ENCODE measurements at regions not wholly inside any gene's neighbourhood (a gene's known extent, or its start where the extent isn't known, plus 50 kb on each side); places are given as distances from the start of the nearest gene placed in this dataset.
"Not testable (repeated sequence)": the region's sequence is repeated elsewhere in the genome, so short reads cannot be mapped to it uniquely, and the experiment has no call there.

DNA sequence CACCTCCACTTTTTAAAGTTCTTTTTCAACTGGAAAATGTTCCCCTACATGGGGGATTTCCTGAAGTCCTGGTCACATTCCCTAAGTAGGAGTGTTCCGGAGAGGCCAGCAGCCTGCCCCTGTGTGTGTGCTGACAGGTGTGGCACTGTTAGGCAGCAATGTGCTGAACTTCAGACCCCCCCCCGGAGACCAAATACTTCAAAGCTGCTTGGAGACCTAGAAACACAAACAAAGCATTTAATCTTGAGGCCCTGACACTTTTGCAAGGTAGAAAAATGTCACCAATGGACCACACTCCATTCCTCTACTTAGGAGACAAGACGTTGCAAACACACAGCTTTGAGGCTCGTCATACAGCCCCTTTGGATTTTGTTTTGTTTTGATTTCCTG is 259.6 kb upstream of the CTNNB1 start:
- DNase-seq (ENCODE audit: low read depth in 2 of 2): no peak

- DNase-seq (ENCODE audit: low read depth in 2 of 2): no peak
These were observed 258.7 kb upstream of the CTNNB1 start for GRCh38 chr3:40940651-40941050.

- DNase-seq (ENCODE audit: low read depth in 2 of 2): not testable (repeated sequence)
These were observed 252.3 kb upstream of the CTNNB1 start for GRCh38 chr3:40947022-40947421.

DNA sequence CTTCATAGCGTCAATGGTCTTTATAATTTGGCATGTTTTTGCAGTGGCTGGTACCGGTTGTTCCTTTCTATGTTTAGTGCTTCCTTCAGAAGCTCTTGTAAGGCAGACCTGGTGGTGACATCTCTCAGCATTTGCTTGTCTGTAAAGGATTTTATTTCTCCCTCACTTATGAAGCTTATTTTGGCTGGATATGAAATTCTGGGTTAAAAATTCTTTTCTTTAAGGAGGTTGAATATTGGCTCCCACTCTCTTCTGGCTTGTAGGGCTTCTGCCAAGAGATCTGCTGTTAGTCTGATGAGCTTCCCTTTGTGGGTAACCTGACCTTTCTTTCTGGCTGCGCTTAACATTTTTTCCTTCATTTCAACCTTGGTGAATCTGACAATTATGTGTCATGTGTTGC is 250.0 kb upstream of the CTNNB1 start:
- DNase-seq (ENCODE audit: low read depth in 2 of 2): not testable (repeated sequence)

GRCh38 chr3:40951636-40952035 is 247.7 kb upstream of the CTNNB1 start:
- no peak for DNase-seq (ENCODE audit: low read depth in 2 of 2)

GRCh38 chr3:40961104-40961857 is 238.0 kb upstream of the CTNNB1 start:
- DNase-seq (ENCODE audit: low read depth in 2 of 2): no peak

DNA sequence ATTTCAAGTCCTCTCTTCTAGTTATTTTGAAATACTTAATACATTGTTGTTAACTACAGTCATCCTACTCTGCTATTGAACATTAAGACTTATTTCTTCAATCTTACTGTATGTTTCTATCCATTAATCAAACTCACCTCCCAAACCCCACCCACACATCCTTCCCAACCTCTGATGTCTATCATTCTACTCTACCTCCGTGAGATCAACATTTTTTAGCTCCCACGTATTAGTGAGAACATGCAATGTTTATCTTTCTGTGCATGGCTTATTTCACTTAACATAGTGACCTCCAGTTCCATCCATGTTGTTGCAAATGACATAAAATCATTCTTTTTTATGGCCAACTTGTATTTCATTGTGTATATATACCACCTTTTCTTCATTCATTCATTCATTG is 236.6 kb upstream of the CTNNB1 start:
- DNase-seq (ENCODE audit: low read depth in 2 of 2): no peak

DNA sequence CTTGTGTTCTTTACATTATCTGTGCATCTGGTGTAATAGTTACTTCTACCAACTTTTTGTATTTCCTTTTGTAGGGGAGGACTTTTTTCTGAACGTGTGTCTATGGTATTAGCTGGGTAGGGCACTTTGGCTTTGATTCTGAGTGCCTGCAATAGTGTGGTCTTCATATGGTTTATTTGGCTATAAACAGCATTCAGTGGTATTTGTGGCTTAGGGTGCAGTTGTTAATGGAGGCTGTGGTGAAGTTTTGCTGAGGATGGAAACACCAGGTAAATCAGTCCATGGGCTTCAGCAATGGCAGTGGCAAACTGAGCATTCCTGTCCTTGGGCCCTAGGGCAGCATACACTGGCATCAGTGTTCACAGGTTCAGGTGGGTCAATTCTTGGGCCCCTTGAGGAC is 230.6 kb upstream of the CTNNB1 start:
- no peak for DNase-seq (ENCODE audit: low read depth in 2 of 2)

GRCh38 chr3:40969341-40969740 is 230.0 kb upstream of the CTNNB1 start:
- no peak for DNase-seq (ENCODE audit: low read depth in 2 of 2)

- no peak for DNase-seq (ENCODE audit: low read depth in 2 of 2)
These were observed 229.4 kb upstream of the CTNNB1 start for GRCh38 chr3:40969756-40970466.

- DNase-seq (ENCODE audit: low read depth in 2 of 2): no peak
These were observed 227.8 kb upstream of the CTNNB1 start for GRCh38 chr3:40971191-40972168.

DNA sequence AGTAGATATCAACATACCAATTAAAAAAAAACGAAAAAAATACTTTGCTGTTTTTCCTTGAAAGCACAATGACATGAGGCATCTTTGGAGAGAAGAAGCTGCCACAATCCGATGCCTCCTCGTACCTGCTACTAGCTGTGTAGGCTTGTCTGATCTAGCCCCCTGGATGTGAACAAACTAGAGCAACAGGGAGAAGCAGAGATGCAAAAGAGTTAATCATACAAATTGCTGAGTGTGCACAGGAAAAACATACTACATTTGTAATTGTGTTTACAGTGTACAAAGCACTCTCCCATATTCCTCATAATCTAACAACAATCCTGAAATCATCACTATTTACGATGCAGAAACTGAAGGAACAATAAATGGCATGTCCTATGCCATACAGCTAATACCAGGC is 227.0 kb upstream of the CTNNB1 start:
- DNase-seq (ENCODE audit: low read depth in 2 of 2): no peak

DNA sequence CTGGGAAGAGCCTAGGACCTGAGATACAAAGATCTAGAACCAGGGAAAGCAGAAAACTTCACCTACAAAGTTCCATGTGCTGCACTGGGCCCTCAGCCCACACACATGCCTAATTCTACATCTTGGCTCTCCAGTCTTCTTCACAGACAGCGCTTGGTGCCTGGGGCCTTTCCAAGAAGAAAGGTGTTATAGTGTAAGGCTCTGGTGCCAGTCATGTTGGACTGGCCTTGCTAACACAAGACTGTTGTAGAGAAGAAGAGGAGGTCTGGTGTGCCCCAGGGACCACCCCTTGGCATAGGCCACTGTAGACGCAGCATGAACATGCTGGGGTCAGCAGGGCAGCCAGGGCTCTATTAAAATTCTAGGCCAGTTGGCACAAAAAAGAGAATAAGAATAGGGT is 226.2 kb upstream of the CTNNB1 start:
- DNase-seq (ENCODE audit: low read depth in 2 of 2): no peak

DNA sequence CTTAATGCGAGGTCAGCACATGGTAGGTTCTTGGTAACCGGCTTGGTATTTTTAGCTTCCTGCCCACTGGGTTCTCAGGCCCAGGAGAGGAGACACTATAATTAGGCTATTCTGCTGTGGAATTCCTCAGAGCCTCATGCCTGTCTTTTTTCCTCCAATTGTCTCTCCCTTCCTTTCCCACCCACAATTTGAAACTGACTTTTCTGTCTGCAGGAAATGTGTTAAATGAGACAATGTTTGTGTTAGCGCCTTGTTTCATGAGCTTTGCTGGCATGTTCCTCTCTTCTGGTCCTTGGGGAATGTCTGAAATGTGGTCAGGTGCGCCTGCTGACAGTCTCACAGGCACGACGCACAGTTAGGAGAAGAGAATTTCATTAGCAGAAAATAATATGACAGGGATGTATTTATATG is 223.6 kb upstream of the CTNNB1 start:
- DNase-seq (ENCODE audit: low read depth in 2 of 2): no peak

GRCh38 chr3:40976241-40976640 is 223.1 kb upstream of the CTNNB1 start:
- DNase-seq (ENCODE audit: low read depth in 2 of 2): no peak

- DNase-seq (ENCODE audit: low read depth in 2 of 2): no peak
These were observed 220.9 kb upstream of the CTNNB1 start for GRCh38 chr3:40978442-40978841.

- DNase-seq (ENCODE audit: low read depth in 2 of 2): no peak
These were observed 219.3 kb upstream of the CTNNB1 start for GRCh38 chr3:40979962-40980361.

DNA sequence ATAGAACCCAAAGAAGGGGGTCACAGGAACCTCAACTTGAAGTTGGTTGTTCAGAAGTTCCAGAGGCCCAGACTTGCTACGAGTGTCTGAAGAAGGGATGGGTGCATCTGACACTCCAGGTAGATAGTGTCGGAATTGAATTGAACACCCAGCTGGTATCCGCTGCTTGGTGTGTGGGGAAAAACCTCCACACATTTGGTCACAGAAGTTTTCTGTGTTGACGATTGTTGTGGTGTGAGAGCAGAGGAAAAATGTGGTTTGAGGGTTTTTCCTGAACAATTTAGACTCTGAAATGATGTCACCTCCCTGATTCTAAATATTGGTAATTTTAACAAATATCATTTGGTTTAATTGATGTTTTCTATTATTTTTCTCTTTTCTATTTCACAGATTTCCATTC is 218.8 kb upstream of the CTNNB1 start:
- DNase-seq (ENCODE audit: low read depth in 2 of 2): no peak

DNA sequence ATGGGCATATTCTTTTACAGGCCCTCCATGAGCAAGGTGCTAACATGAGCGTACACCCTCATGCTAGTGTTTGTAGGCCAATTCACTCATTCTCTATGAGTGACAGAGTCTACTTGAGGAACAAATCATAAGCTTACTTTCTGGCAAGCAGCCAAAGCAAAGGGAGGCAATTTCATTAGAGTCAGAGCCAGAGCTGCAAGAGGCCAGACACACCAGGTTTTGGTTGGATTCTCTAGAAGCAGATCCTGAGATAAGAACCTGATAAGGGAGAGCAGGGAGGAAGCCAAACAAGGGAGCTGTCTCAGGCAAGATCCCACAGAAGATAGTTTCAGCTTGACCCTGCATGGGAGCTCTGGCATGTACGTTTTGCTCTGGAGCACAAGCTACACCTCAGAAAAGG is 214.1 kb upstream of the CTNNB1 start:
- DNase-seq (ENCODE audit: low read depth in 2 of 2): no peak

GRCh38 chr3:40988468-40988867 is 210.8 kb upstream of the CTNNB1 start:
- DNase-seq (ENCODE audit: low read depth in 2 of 2): no peak

DNA sequence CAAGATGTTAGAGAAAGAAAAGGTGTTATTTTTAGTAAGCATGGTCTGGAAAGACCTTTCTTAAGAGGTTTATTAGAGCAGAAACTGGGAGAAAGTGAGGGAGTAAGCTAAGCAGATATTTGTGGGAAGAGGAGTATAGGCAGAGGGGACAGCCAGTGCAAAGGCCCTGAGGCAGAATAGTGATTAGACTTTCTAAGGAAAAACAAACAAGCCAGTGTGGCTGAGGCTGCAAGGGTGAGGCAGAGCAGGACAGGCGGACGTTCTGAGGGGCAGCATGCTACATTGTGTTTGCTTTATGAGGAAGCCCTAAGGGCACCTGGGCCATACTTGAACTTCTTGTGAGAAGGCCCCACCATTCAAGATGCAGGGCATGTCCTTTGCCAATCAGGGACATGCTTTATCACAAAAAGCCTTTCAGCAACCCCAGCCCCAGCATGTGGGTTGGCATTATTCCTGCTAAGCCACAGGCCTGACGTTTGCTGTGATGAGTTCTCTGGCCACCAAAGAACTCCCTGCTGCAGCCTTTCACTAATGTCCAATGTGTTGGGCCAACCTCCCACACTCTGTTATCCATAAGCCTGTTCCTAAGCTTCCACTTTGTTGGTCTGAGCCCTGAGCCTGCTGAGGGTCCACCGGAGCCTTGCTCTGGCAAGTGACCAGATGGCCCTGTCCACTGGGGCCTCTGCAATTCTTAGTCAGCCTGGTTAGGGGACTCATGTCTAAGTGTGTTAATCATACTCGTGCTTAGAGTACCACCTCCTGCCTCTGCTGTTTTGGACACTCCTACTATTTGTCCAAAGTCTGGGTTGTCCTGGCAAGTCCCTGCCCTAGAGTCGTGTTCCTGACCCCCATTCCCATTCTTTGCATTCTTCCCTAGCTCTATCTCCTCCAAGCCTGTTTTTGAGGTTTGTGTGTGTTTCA is 209.9 kb upstream of the CTNNB1 start:
- DNase-seq (ENCODE audit: low read depth in 2 of 2): no peak

Data from stimulated activated CD4-positive, alpha-beta T cell treated with anti-CD3 and anti-CD28 coated beads, Interleukin-1b, Interleukin-23, amount 100 ng/mL, for 1 hour (primary cell).